GM12891 (cell line): ENCODE measurements at regions not wholly inside any gene's neighbourhood (a gene's known extent, or its start where the extent isn't known, plus 50 kb on each side); places are given as distances from the start of the nearest gene placed in this dataset.

Experiments
- POLR2A ChIP-seq: IDR thresholded peaks from 2 replicates; pipeline ENCODE4 v1.6.1; 2011; ENCODE audit warnings: low read depth, low read length, control low read depth
- POLR2AphosphoS5 ChIP-seq: IDR thresholded peaks from 2 replicates; pipeline ENCODE4 v1.6.1; 2011; ENCODE audit warnings: low read depth, low read length, control low read depth
- POU2F2 ChIP-seq: IDR thresholded peaks from 2 replicates; pipeline ENCODE4 v1.6.1; 2011; ENCODE audit warnings: low read depth, mild to moderate bottlenecking, control low read depth, low read length, moderate library complexity
- SPI1 ChIP-seq: IDR thresholded peaks from 2 replicates; pipeline ENCODE4 v1.6.1; 2011; ENCODE audit warnings: low read depth, low read length, control low read depth
- TAF1 ChIP-seq: IDR thresholded peaks from 2 replicates; pipeline ENCODE4 v1.6.1; 2011; ENCODE audit warnings: low read depth, low read length, control low read depth

DNA sequence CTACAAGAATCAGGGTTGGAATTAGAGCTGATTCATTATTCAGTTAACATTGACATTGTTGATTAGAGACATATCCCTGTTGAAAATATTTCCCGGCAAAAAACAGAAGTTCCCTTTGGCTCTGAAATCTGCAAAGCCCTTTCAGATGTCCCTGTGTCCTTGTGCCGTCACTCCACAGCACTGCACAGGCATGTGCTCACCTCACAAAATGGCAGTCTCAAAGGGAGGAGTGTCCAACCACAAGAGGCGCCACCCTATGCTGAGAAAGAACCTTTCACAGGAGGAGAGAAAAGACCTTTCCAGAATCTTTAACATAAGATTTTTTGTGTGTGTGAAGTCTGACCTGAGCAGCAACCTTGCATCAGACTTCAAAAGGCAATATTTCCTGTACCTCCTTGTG lies 112.8 kb upstream of the PRSS3 start:
- TF ChIP-seq POLR2AphosphoS5: no peak
- TF ChIP-seq POLR2A: no peak
- no peak for TF ChIP-seq SPI1
- TF ChIP-seq POU2F2: no peak
- no peak for TF ChIP-seq TAF1
